Activated CD4-positive, alpha-beta T cell treated with anti-CD3 and anti-CD28 coated beads for 48 hours (primary cell): ENCODE measurements at regions not wholly inside any gene's neighbourhood (a gene's known extent, or its start where the extent isn't known, plus 50 kb on each side); places are given as distances from the start of the nearest gene placed in this dataset.

Experiments
- DNase-seq: peaks from one replicate; pipeline ENCODE4 v3.0.0-alpha.2; 2020

DNA sequence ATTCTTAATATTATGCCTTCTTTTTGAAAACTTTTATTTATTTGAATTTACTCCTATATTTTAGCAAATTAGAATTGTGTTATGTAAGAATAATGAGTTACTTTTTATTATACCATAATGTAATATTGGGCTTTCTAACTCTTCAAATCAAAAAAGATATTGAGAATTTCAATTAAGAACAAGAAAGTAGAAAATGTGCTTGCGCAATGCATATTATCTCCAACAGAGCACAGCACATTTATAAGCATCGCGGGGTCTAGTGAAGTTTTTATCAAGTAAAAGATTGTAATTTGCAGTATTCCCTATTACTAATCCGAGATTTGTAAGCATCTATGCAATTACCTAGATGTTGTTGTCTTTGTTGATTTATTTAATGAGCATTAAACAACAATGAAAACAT is 829.1 kb upstream of the CNTNAP5 start:
- DNase-seq = no peak

DNA sequence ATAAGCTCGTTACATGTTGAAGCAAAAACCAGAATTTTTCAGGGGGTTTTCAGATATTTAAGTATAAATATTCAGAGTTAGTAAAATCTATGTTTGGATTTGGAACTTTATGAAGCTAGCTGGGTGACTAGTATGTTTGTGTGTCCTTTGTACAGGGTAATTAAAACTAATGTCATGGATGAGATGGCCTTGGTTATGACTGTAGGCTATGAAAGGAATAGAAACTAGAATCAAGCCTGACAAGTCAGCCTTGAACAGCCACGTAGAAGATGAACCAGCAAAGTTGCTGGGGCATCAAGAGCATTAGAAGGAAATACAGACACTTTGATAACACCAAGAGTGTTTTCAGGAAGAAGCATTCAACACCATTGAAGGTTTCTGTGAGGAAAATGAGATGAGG is 825.1 kb upstream of the CNTNAP5 start:
- DNase-seq = no peak

DNA sequence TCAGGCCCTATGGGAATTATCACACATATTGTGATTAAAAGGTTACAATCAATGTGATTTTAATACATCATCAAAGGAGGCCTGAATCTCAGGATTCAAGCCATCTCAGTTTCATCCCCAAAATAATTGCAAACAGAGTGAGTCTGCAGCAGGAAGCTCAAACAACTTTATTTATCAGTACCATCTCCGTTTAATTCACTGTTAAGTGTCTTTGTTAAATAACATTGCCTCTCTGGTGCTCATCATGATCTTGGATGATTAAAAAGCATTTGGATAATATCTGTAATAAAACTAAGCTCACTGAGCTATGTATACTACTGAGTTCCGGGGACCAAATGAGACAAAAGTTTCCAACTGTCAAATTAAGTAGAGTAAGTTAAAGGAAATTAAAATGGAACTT is 817.8 kb upstream of the CNTNAP5 start:
- DNase-seq = no peak

DNA sequence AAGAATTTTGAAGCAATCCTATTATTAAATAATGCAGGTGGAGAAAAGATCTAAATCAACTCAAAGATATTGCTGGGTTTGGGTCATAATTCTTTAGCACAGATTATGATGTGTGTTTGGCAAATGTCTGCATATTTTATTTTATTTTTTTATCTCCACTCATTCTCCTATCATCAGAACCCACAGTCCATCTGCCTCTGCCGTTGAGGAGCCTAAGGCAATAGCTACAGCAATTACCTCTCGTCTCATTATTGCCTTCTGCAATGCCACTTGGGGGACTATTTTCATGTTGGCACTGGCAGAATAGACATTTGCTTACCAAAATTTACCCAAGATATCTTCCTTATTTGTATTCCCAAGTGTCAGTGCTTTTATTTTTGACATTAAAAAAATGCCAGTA is 815.9 kb upstream of the CNTNAP5 start:
- DNase-seq = no peak

DNA sequence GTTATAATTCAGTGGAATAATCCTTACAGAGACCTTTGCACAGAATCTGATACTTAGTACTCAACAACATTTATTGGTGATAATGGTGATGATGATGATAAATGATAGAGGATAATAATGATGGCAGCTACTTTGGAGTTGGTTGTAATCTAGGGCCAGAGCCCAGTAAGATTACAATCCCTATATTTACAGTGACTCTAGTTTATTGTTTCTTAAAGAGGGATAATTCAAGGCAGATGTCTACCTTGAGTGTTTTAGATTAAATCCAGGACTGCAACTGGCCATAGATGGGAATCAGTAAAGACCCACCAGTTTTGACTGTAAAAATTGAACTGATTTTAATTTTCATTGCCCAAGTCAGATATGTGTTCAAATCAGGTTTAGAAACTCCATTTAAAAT is 813.9 kb upstream of the CNTNAP5 start:
- DNase-seq = no peak

DNA sequence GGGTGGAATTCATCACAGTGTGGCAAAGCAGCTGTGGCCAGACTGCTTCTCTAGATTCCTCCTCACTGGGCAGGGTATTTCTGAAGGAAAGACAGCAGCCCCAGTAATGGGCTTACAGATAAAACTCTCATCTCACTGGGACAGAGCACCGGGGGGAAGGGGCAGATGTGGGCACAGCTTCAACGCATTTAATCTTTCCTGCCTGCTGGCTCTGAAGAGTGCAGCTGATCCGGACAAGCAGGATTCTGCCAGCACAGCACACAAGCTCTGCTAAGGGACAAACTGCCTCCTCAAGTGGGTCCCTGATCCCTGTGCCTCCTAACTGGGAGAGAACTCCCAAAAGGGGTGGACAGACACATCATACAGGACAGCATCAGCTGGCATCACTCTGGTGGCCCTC is 779.9 kb upstream of the CNTNAP5 start:
- DNase-seq = no peak

DNA sequence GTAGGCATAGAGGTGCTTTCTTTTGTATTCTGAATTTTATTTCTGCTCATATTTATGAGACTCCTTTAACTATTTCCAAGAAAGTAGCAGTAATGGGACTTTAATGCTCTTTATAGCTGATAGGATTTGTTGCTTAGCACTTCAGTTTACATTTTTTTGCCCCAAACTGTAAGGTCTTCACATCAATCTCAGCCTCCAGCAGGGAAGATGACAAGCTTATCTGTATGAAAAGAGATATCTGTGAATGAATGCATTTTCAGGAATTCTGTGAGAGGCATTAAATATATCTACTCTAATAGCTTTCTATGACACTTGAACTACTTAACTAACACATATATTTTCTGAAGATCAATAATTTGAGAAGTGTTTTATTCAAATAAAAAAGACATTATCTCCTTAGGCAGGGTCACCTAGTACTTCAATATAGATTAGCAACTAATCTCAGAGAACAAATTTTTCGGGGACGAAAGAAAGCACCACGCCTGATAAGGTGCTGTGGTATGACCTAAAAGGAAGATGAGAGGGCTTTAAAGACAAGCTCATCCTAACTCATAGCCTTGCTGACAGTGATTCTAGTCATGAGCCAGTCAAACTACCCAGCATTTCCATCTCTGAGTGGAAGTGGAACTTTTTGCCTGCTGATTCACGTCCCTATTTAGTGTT is 766.1 kb upstream of the CNTNAP5 start:
- no peak for DNase-seq

DNA sequence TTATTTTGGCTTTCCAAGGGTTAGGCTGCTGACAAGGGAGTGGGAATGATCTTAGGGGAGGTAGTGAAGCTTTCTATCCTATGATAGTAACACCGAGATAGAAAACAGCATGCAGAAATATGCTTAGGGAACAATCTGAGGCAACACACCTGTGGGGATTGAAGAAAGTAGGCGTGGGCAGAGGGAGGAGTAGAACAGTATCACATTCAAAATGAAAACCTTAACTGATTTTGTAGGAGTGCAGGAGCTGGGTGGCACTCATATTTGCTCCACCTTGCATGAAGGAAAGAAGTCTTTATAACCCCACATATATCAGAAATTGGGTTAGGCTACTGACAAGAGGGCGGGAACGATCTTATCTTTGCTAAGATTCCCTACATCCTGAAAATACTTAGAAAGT is 762.2 kb upstream of the CNTNAP5 start:
- DNase-seq = no peak

DNA sequence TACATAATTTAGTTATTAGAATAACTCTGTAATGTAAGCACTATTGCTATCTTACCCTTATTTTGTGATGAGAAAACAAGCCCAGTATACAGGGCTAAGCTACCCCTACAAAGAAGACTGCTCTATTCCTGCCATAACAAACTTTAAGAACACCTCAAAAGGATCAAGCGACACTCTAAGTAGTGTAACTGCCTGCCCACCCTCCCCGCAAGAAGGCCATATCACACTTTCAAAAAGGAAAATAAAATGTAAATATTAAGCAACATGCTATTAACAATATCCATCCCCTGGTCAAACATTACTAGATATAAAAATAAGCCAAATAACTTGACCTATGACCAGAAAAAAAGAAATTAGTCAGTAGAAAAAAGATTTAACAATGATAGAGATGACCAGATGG is 741.7 kb upstream of the CNTNAP5 start:
- no peak for DNase-seq

DNA sequence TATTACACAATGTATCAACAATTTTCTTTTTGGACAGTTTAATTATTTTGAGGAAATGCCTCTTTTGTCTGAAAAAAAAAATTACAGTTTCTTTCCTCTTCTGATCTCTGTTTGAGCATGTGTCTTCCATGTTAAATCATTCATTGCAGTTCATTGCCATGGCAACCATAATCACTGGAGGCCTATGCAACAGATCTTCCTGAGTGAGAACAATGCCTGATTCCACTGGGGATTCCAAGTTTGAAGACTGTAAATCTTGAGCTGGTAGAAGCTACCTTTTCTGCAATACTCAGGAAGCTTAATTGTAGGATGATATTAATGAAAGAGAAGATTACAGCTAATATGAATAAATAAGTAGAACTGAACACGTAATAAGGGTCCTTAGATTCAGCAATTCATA is 721.4 kb upstream of the CNTNAP5 start:
- no peak for DNase-seq
